MM.1S (cell line): ENCODE measurements at regions not wholly inside any gene's neighbourhood (a gene's known extent, or its start where the extent isn't known, plus 50 kb on each side); places are given as distances from the start of the nearest gene placed in this dataset.

Source experiments
- CTCF ChIP-seq: fragments of 300-600 bp; sonication (generic); IDR thresholded peaks from 2 replicates; pipeline ENCODE4 v1.5.1; 2016; ENCODE audit warnings: antibody characterized with exemption, low read length, mixed read lengths
- EZH2 ChIP-seq: fragments of 300-600 bp; sonication (generic); optimal IDR thresholded peaks from 2 replicates; pipeline ENCODE3; 2017; ENCODE audit warnings: low read depth, mild to moderate bottlenecking, antibody characterized with exemption, low read length, mixed read lengths
- EZH2phosphoT487 ChIP-seq: fragments of 300-600 bp; sonication (generic); IDR thresholded peaks from 2 replicates; pipeline ENCODE4 v1.6.1; 2018; ENCODE audit warnings: antibody characterized with exemption, low read length

GRCh38 chr6:137372532-137372931 lies 121.7 kb downstream of the OLIG3 start:
- TF ChIP-seq EZH2, result no peak
- no peak for TF ChIP-seq CTCF
- no peak for TF ChIP-seq EZH2phosphoT487
